Nucleus accumbens (tissue), 56 donors: ENCODE measurements at regions not wholly inside any gene's neighbourhood (a gene's known extent, or its start where the extent isn't known, plus 50 kb on each side); places are given as distances from the start of the nearest gene placed in this dataset.

Source experiments
- DNase-seq, 56 donors: peaks; one replicate each; lab custom pipeline; 2025; lab: John Stamatoyannopoulos, UW

DNA sequence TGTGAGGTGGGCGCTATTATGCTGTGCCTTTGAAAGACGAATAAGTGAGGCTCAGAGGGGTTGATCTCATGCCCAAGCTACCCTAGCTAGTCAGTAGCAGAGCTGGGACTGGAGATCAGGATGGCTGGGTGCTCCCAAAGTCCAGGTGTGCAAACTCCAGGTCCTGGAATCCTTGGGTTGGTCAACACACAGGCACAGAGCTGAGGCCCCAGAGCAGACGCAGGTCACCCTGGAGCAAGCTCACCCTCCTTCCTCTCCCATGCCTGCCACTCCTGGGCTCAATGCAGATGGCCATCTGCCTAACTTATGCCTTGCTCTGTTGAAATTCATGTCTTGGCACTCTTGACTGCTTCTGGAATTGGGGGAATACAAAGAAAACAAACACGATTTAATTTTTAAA lies 587.2 kb downstream of the PTPRU start:
- DNase-seq: no peak

GRCh38 chr1:29821605-29822004 lies 585.3 kb downstream of the PTPRU start:
- DNase-seq: no peak

DNA sequence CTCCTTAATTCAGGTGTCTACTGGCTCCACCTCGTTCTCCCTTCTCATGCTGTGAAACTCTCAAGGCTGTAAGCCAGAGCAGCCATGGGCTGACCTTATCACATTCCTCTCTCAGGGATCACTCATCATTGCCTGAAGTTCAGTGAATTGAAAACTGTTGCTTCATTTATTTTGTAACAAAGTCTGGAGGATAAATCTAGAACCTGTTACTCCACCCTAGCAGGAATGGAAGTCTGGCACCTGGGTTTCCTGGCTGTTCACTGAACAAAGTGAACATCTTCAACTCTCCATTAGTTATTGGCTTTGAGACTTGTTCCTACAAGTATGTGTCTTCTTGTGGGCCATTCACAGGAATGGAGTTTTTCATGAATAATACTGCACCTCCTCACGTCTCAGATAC lies 584.1 kb downstream of the PTPRU start:
- DNase-seq: no peak

GRCh38 chr1:29812408-29813135 lies 576.2 kb downstream of the PTPRU start:
- peak in 1 of 56 donors; percentile 8 for DNase-seq

- no peak for DNase-seq
Measured at GRCh38 chr1:29811727-29812407, 575.5 kb downstream of the PTPRU start.

GRCh38 chr1:29811247-29811646 lies 574.9 kb downstream of the PTPRU start:
- no peak for DNase-seq

- no peak for DNase-seq
Measured at GRCh38 chr1:29810121-29811120, 574.1 kb downstream of the PTPRU start.

- DNase-seq: no peak
Measured at GRCh38 chr1:29809446-29810120, 573.3 kb downstream of the PTPRU start.

- no peak for DNase-seq
Measured at GRCh38 chr1:29808141-29808995, 572.0 kb downstream of the PTPRU start.

DNA sequence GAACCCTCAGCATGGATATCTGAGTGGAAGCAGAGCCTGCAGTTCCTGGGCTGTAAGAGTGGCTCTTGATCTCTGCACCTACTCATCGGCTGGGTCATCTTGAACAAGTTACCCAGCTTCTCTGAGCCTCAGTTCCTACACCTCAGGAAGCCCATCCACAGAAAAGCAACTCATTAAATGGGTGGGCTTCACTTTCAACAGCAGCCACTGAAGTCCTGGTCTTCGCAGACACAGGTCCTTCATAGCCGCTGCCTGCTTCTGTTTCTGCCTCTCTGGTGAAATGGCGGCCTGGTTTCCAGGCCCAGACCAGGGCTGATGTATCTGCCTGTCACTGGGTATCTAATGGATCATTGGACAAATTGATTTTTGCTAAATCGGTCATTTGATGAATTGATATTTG lies 571.4 kb downstream of the PTPRU start:
- DNase-seq: no peak

DNA sequence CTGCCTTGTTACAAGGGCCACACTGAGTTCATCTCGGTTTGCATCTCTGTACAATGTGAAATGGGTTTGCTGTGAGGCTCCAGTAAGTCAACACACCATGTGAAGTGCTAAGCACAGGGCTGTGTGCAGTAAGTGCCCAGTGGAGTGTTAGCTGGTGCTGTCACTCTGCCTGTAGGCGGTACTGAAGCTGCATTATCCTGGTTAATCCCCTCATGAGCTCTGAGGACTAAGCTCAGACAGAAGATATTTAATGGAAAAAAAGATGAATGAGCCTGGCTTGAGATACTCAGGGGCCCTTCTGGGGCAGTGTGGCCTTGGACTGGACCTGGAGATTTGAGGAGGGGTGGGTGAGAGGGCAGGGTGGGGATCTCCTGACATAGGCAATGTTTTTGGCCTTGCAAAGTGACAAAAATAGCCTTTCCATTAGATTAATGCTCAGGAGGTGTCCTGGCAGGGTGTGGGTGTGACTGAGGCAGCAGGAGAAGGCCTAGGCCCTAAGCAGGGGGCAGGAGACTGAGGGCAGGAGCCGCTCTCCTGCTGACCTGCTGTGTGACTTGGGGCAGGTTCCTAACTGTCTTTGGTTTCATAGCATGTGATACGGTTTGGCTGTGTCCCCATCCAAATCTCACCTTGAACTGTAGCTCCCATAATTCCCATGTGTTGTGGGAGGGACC lies 570.5 kb downstream of the PTPRU start:
- DNase-seq: no peak

DNA sequence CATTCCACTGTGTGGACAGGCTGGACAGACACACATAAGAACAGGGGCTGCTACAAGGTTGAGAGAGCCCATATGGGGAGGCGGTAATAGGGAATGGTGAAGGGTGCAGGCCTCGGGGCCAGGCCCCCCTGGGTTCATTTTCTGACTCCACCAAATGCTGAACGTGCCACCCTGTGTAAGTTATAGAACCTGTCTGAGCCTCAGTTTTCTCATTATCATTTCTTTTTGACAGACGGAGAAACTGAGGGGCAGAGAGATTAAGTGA lies 569.5 kb downstream of the PTPRU start:
- no peak for DNase-seq

DNA sequence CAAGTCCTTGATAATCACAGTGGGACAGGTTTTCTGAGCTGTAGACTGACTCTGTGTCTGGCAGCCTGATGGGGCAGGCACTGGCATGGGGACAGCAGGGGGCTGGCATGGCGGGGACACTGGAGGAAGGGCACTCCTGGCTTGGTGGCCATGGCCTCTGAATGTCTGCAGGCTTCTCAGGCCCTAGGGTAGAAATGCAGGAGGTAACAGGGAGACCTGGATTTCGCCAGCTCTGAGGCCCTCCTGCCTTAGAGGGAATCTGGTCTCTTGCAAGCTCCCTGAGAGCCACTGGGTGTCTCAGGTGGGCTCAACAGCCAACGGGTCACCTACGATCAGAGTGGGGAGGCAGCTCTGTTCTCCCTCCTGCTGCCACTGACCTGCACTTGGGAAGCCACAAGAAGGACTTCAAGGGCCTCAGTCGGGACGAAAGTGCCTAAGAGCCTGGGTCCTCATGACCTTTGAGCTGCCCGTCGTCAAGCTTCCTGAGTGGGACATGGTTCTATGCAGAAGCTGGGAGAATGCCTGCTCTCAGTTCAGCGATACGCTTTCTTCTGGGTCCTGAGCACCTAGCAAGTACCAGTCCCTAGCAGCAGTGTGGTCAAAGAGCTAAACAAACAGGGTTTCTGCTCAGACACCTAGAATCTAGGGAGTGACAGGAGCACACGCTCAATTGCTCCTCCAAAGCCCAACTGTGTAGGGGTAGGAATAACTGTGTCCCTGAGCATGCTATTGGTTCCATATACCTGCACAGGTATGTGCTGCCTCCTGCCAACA lies 569.0 kb downstream of the PTPRU start:
- no peak for DNase-seq

DNA sequence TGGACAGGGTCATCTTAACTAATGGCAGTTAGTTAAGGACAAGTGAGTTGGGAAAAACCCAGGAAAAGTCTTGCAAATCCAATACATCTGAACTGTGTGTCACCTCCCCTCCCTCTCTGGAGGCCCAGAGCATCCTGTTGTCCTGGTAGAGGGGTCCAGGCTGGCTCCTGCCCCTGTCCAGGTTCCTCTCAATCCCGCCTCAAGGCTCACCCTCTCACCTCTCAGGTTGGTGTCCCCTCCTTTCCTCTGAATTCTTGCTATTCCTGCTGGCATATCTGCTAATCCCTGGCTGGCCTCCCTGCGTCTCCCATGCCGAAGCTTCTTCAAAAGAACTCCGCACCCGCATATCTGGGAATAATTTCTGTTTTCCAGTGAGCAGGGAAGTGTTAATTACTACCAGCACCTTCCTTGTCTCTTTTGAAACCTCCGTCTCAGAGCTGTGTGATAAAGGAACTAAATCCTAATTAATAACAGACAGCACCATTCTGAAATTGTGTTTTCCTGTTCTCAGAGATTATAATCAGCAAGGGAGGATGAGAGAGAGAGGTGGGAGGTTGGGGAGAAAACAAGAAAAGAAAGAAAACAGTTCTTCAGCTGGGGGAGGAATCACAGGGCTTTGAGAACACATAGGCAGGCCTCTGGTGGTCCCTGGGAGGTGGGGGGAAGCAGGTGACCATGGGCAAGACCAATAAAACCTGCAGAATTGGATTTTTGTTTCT lies 568.0 kb downstream of the PTPRU start:
- no peak for DNase-seq

GRCh38 chr1:29803486-29803885 lies 567.2 kb downstream of the PTPRU start:
- DNase-seq: no peak

DNA sequence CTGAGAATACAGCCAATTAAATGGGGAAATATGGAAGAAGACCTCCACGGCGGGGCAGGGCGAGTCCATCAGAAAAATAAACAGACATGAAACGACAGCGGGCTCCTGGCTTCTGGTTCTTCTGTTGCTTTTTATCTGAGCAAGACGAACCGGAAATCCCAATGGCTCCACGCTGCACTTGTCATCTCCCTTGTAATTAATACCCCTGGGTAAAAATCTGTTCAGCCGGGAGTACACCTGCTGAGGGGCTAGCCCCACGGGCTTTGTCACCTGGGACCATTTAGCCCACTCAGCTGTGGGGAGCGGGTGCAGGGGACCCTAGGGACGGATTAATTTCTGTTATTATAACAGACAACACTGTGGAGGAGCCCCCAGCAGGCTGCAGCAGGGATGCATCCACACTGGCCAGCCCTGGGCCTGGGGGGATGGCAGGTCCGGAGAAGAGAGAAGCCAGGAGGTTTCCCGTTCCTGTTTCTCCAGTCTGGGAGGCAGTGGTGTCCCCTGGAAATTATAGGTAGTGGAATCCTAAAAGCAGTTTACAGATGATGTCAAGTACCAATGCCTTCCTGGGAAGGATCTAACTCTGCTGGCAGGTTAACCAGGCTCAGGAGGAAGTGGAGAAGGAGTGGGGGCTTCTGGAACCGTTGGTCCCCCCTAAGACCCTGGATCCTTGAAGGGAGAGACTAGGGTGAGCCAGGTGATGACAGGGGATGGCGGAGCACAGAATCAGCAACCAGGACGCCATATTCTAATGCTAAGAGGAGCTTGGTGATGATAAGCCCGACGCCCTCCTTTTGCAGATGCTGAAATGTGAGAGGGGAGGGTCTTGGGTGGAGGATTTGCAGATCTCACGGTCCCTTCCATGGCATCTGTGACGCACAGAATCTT lies 566.1 kb downstream of the PTPRU start:
- DNase-seq: no peak

DNA sequence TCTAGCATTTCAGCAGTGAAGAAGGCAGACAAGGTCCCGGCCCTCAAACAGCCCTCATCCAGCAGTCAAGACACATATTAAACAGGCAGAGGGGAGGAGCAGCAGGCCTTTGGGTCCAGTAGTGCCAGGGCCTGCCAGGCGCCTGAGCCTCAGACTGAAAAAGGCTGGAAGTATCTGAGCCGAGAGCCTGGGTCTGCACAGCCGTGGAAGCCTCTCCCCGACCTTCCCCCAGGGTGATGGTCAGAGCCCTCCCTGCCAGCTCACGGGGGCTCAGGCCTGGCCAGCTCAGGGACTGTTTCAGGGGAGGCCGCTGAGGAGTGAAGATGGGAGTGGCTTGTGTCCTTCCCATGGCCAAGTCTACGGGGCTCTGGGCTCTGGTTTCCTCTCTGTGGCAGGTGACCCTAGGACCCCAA lies 565.2 kb downstream of the PTPRU start:
- DNase-seq: no peak
